ENCODE measurements at regions not wholly inside any gene's neighbourhood (a gene's known extent, or its start where the extent isn't known, plus 50 kb on each side); places are given as distances from the start of the nearest gene placed in this dataset.

DNA sequence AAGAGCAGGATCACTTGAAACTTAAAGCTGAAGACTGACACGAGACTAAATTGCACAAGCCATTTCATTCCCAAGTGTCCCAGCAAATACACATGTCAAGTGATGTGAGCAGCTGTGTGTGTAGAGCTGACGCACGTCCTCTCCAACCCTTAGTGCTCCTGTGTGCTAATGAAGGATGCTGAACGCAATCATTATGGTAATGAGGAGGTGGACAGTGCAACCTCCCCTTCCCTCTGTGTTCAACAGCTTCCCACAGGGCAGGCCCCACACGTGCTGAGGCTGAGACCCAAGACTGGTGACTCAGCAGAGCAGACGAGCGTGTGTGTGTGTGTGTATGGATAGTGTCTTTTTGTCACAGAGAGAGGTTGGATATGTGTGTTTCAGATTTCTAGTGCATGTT, 702.1 kb downstream of the SEMA5A start:
- Histone ChIP-seq H3K4me1 (ENCODE audit: insufficient read depth, insufficient read length) (no peaks in the 10 kb centered on the region), H3K36me3 (ENCODE audit: insufficient read depth, insufficient read length, low read length) (no peaks in the 10 kb centered on the region), H3K27me3 (ENCODE audit: insufficient read depth, insufficient read length) (no peaks in the 10 kb centered on the region), H3K9ac (ENCODE audit: insufficient read length, low read depth) (no peak overlapping the region), H3K4me3 (ENCODE audit: insufficient read length, low read depth) (no peak overlapping the region), H3K9me3 (ENCODE audit: insufficient read depth, low read length) (peaks cover 7% of the 10 kb centered on the region; the same call in 1 of the 2 replicates)
- DNase-seq (ENCODE audit: low read depth, low spot score) = no peak
- TF ChIP-seq YY1 (IDR thresholded peaks at IDR 0.05; ENCODE audit: insufficient read depth, insufficient read length) = no peak
- no peak for TF ChIP-seq ZNF274 (IDR thresholded peaks at IDR 0.05; ENCODE audit: low read depth, low read length)
- TF ChIP-seq SUZ12 (IDR thresholded peaks at IDR 0.05; ENCODE audit: extremely low read depth, insufficient read depth, insufficient read length) = no peak

DNA sequence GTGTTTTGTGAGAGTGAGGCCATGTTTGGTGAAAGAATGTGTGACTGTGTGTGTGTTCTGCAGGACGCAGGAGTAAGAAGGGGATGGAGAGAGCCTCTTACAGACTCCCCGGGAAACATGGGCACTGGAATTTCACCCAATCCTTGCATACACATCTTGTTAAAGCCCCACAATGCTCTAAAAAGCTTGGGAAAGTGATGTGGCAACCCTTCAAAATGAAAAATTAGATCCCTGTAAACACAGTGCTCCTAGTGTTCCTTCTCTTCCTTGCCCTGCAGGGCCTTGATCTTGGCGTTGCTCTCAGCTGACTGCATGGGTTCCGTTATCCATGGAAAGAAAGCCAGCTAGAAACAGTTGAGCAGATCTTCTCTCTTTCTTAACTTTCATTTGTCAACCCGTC, 701.7 kb downstream of the SEMA5A start:
- Histone ChIP-seq H3K4me1 (ENCODE audit: insufficient read depth, insufficient read length) (no peaks in the 10 kb centered on the region), H3K4me3 (ENCODE audit: insufficient read length, low read depth) (no peak overlapping the region), H3K9me3 (ENCODE audit: insufficient read depth, low read length) (peaks cover 7% of the 10 kb centered on the region; the same call in 1 of the 2 replicates), H3K27me3 (ENCODE audit: insufficient read depth, insufficient read length) (no peaks in the 10 kb centered on the region), H3K36me3 (ENCODE audit: insufficient read depth, insufficient read length, low read length) (no peaks in the 10 kb centered on the region), H3K9ac (ENCODE audit: insufficient read length, low read depth) (no peak overlapping the region)
- TF ChIP-seq ZNF274 (IDR thresholded peaks at IDR 0.05; ENCODE audit: low read depth, low read length) (no peak), YY1 (IDR thresholded peaks at IDR 0.05; ENCODE audit: insufficient read depth, insufficient read length) (no peak), SUZ12 (IDR thresholded peaks at IDR 0.05; ENCODE audit: extremely low read depth, insufficient read depth, insufficient read length) (no peak)
- DNase-seq (ENCODE audit: low read depth, low spot score) = no peak

DNA sequence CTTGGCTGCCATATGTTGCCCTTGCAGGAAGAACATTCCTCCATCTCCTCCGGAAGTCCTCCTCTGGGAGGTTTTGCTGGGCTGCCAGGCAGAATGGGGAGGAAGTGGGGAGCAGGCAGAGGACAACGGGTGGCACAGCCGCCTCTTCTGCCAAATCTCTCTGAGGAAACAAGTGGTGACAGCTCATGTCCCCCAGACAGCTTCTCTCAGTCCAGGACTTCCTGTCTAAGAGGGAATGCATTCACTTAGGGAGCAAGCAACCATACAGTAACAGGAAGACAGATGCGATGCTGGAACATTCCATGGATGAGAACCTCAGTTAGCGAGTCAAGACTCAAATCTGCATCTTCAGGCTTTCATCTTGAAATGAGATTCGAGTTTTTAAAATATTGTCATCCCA, 701.0 kb downstream of the SEMA5A start:
- peaks cover 7% of the 10 kb centered on the region; the same call in 1 of the 2 replicates for H3K9me3 ChIP-seq (ENCODE audit: insufficient read depth, low read length)
- no peak overlapping the region for H3K4me3 ChIP-seq (ENCODE audit: insufficient read length, low read depth)
- TF ChIP-seq ZNF274 (IDR thresholded peaks at IDR 0.05; ENCODE audit: low read depth, low read length) = no peak
- TF ChIP-seq SUZ12 (IDR thresholded peaks at IDR 0.05; ENCODE audit: extremely low read depth, insufficient read depth, insufficient read length) = no peak
- no peak for TF ChIP-seq YY1 (IDR thresholded peaks at IDR 0.05; ENCODE audit: insufficient read depth, insufficient read length)
- H3K36me3 ChIP-seq (ENCODE audit: insufficient read depth, insufficient read length, low read length) = no peaks in the 10 kb centered on the region
- no peak overlapping the region for H3K9ac ChIP-seq (ENCODE audit: insufficient read length, low read depth)
- no peaks in the 10 kb centered on the region for H3K27me3 ChIP-seq (ENCODE audit: insufficient read depth, insufficient read length)
- H3K4me1 ChIP-seq (ENCODE audit: insufficient read depth, insufficient read length) = no peaks in the 10 kb centered on the region
- DNase-seq (ENCODE audit: low read depth, low spot score) = no peak

DNA sequence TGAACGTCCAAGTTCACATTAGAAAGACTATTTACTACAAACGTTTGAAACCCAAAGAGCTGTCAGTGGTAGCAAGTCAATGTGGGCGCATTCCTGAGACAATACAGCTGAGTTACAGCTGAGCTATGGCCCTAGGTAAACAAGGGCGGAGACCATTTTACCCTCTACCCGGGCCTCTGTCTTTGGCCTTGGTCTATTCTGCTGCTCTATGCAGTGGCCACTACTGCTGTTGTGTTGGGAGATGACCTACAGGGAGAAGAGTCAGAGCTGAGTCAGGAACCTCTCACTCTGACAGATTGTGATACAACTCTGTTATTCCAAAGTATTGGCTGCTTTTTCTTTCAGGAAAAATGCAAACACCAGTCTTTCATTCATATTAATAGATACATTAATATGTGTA, 700.6 kb downstream of the SEMA5A start:
- Histone ChIP-seq H3K9ac (ENCODE audit: insufficient read length, low read depth) (no peak overlapping the region), H3K36me3 (ENCODE audit: insufficient read depth, insufficient read length, low read length) (no peaks in the 10 kb centered on the region), H3K27me3 (ENCODE audit: insufficient read depth, insufficient read length) (no peaks in the 10 kb centered on the region), H3K9me3 (ENCODE audit: insufficient read depth, low read length) (peaks cover 6% of the 10 kb centered on the region; the same call in 1 of the 2 replicates), H3K4me1 (ENCODE audit: insufficient read depth, insufficient read length) (no peaks in the 10 kb centered on the region), H3K4me3 (ENCODE audit: insufficient read length, low read depth) (no peak overlapping the region)
- TF ChIP-seq SUZ12 (IDR thresholded peaks at IDR 0.05; ENCODE audit: extremely low read depth, insufficient read depth, insufficient read length) = no peak
- DNase-seq (ENCODE audit: low read depth, low spot score) = no peak

DNA sequence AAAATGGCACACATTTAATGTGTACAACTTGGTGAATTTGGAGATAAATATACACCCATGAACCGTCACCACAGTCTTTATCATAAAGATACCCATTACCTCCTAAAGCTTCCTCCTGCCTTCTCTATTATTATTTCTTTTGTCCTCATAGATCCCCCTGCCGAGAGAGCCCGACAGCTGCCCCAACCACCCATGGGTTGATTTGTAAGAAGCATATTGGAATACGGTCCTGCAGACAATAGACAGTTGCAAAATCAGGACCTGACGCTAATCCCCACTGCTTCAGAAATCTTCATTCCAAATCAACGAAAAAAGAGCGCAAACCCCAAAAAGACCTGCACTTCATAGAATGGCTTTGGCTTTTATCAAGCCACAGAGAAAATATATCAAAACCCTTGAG, 697.5 kb downstream of the SEMA5A start:
- no peak for DNase-seq (ENCODE audit: low read depth, low spot score)

DNA sequence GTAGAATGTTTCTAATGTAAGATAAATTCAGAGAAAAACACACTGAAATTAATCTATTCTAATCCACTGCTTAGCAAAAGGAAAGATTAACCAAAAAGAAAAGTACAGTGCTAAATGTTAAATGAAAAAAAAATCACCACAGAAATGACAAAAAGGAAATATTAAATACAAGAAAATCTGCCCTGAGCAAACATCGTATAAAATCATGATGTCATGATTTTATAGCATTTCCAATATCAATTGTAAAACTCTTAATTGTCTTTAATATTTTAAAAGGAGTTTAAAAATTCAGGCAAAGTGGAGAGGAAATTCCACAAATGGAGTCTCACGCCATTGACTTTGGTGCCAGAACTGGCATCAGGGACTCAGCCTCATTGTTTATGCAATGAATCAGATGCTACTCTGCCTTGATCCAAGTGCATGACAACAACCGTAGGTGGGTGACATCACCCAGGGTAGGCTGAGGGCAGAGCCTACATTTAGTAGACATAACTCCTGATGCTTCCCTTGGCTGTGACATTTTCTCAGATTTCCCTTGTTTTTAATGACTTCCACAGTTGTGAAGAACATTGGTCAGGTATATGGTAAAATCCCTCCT, 696.8 kb downstream of the SEMA5A start:
- Histone ChIP-seq H3K4me1 (ENCODE audit: insufficient read depth, insufficient read length) (no peaks in the 10 kb centered on the region), H3K9ac (ENCODE audit: insufficient read length, low read depth) (no peak overlapping the region), H3K9me3 (ENCODE audit: insufficient read depth, low read length) (no peaks in the 10 kb centered on the region), H3K4me3 (ENCODE audit: insufficient read length, low read depth) (no peak overlapping the region), H3K36me3 (ENCODE audit: insufficient read depth, insufficient read length, low read length) (no peaks in the 10 kb centered on the region), H3K27me3 (ENCODE audit: insufficient read depth, insufficient read length) (no peaks in the 10 kb centered on the region)
- DNase-seq (ENCODE audit: low read depth, low spot score) = no peak
- TF ChIP-seq YY1 (IDR thresholded peaks at IDR 0.05; ENCODE audit: insufficient read depth, insufficient read length) = no peak
- TF ChIP-seq SUZ12 (IDR thresholded peaks at IDR 0.05; ENCODE audit: extremely low read depth, insufficient read depth, insufficient read length) = no peak
- no peak for TF ChIP-seq ZNF274 (IDR thresholded peaks at IDR 0.05; ENCODE audit: low read depth, low read length)

More for the DNA sequence above, 697.5 kb downstream of the SEMA5A start:
- Histone ChIP-seq H3K36me3 (ENCODE audit: insufficient read depth, insufficient read length, low read length) (no peaks in the 10 kb centered on the region), H3K4me3 (ENCODE audit: insufficient read length, low read depth) (no peak overlapping the region), H3K9ac (ENCODE audit: insufficient read length, low read depth) (no peak overlapping the region), H3K4me1 (ENCODE audit: insufficient read depth, insufficient read length) (no peaks in the 10 kb centered on the region), H3K27me3 (ENCODE audit: insufficient read depth, insufficient read length) (no peaks in the 10 kb centered on the region), H3K9me3 (ENCODE audit: insufficient read depth, low read length) (no peaks in the 10 kb centered on the region)
- TF ChIP-seq SUZ12 (IDR thresholded peaks at IDR 0.05; ENCODE audit: extremely low read depth, insufficient read depth, insufficient read length) (no peak), YY1 (IDR thresholded peaks at IDR 0.05; ENCODE audit: insufficient read depth, insufficient read length) (no peak), ZNF274 (IDR thresholded peaks at IDR 0.05; ENCODE audit: low read depth, low read length) (no peak)

DNA sequence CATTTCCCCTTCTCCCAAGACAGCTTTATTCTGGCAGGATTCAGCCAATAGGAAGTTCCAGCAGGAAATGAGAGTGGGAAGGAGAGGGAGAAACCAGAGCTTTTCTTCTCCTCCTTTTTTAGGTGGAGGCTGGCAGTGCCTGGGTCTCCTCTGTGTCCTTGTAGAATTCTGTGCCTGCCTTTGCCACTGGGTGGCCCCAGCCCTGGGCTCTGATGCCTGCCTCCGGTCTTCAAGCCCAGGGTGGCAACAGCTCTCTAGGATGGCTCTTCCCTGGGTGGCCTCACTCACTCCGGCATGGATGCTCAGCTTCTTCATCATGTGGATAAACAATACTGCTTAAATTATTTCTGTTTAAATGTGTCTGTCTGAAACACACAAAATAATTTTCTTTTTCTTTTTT, 694.8 kb downstream of the SEMA5A start:
- no peaks in the 10 kb centered on the region for H3K36me3 ChIP-seq (ENCODE audit: insufficient read depth, insufficient read length, low read length)
- TF ChIP-seq SUZ12 (IDR thresholded peaks at IDR 0.05; ENCODE audit: extremely low read depth, insufficient read depth, insufficient read length) (no peak), ZNF274 (IDR thresholded peaks at IDR 0.05; ENCODE audit: low read depth, low read length) (no peak), YY1 (IDR thresholded peaks at IDR 0.05; ENCODE audit: insufficient read depth, insufficient read length) (no peak)
- no peaks in the 10 kb centered on the region for H3K4me1 ChIP-seq (ENCODE audit: insufficient read depth, insufficient read length)
- H3K4me3 ChIP-seq (ENCODE audit: insufficient read length, low read depth) = no peak overlapping the region
- no peak for DNase-seq (ENCODE audit: low read depth, low spot score)
- no peak overlapping the region for H3K9ac ChIP-seq (ENCODE audit: insufficient read length, low read depth)
- H3K27me3 ChIP-seq (ENCODE audit: insufficient read depth, insufficient read length) = no peaks in the 10 kb centered on the region
- H3K9me3 ChIP-seq (ENCODE audit: insufficient read depth, low read length) = no peaks in the 10 kb centered on the region
